Panc1 (cell line): ENCODE measurements at regions not wholly inside any gene's neighbourhood (a gene's known extent, or its start where the extent isn't known, plus 50 kb on each side); places are given as distances from the start of the nearest gene placed in this dataset.

ENCODE experiments used
- POLR2AphosphoS5 ChIP-seq: IDR thresholded peaks from 2 replicates; pipeline ENCODE4 v1.6.1; 2012; ENCODE audit warnings: mild to moderate bottlenecking, low read depth, low read length, moderate library complexity
- SIN3A ChIP-seq: IDR thresholded peaks from 2 replicates; pipeline ENCODE4 v1.6.1; 2012; ENCODE audit warnings: low read depth, mild to moderate bottlenecking, low read length, moderate library complexity, borderline replicate concordance; ENCODE audit not compliant: insufficient read depth
- TF ChIP-seq, protein P1 (sequence below): fragments of 450-650 bp; IDR thresholded peaks from 2 replicates; pipeline ENCODE4 v1.5.1; 2017; ENCODE audit warnings: mild to moderate bottlenecking
- TF ChIP-seq, protein P2 (sequence below), 2 experiments: IDR thresholded peaks; 2 replicates each; pipeline ENCODE4 v1.6.1; 2011 to 2012; ENCODE audit warnings: low read depth in 2 of 2, control low read depth in 1 of 2, low read length in 1 of 2, mild to moderate bottlenecking in 1 of 2, moderate library complexity in 1 of 2; ENCODE audit not compliant: insufficient read depth in 1 of 2

DNA sequence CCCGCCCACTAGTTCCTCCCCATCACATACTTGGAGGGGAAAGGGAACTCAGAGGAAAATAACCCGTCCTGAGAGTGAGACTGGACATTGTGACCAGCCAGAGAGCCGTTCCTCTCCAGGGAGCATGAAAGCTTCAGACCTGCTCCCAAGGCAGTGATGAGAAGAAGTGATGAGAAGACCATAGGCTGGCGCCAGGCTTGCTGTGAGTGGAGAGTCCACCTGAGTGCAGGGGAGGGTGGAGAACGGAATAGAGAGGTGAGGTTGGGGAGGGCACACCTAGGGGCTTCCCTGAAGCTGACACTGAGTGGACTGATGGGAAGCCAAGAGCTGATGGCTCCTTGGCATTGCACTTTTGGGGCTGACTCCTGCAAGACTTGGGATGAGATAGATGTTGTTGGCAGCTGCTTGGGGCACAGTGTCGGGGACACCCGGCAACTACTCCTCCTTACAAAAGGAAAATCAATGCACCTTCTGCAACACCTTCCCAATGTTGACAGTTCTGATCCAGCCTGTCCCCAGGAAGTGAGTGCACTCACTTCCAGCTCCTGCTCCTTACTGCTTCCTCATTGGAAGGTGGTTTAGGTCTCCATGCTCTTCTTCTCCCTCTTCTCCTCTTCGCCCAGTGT, 79.4 kb downstream of the EMX2 start:
- TF ChIP-seq, protein P1, sequence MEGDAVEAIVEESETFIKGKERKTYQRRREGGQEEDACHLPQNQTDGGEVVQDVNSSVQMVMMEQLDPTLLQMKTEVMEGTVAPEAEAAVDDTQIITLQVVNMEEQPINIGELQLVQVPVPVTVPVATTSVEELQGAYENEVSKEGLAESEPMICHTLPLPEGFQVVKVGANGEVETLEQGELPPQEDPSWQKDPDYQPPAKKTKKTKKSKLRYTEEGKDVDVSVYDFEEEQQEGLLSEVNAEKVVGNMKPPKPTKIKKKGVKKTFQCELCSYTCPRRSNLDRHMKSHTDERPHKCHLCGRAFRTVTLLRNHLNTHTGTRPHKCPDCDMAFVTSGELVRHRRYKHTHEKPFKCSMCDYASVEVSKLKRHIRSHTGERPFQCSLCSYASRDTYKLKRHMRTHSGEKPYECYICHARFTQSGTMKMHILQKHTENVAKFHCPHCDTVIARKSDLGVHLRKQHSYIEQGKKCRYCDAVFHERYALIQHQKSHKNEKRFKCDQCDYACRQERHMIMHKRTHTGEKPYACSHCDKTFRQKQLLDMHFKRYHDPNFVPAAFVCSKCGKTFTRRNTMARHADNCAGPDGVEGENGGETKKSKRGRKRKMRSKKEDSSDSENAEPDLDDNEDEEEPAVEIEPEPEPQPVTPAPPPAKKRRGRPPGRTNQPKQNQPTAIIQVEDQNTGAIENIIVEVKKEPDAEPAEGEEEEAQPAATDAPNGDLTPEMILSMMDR, result no peak
- TF ChIP-seq POLR2AphosphoS5 (no peak), SIN3A (no peak)
- TF ChIP-seq, protein P2, sequence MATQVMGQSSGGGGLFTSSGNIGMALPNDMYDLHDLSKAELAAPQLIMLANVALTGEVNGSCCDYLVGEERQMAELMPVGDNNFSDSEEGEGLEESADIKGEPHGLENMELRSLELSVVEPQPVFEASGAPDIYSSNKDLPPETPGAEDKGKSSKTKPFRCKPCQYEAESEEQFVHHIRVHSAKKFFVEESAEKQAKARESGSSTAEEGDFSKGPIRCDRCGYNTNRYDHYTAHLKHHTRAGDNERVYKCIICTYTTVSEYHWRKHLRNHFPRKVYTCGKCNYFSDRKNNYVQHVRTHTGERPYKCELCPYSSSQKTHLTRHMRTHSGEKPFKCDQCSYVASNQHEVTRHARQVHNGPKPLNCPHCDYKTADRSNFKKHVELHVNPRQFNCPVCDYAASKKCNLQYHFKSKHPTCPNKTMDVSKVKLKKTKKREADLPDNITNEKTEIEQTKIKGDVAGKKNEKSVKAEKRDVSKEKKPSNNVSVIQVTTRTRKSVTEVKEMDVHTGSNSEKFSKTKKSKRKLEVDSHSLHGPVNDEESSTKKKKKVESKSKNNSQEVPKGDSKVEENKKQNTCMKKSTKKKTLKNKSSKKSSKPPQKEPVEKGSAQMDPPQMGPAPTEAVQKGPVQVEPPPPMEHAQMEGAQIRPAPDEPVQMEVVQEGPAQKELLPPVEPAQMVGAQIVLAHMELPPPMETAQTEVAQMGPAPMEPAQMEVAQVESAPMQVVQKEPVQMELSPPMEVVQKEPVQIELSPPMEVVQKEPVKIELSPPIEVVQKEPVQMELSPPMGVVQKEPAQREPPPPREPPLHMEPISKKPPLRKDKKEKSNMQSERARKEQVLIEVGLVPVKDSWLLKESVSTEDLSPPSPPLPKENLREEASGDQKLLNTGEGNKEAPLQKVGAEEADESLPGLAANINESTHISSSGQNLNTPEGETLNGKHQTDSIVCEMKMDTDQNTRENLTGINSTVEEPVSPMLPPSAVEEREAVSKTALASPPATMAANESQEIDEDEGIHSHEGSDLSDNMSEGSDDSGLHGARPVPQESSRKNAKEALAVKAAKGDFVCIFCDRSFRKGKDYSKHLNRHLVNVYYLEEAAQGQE (IDR thresholded peaks at IDR 0.05; ENCODE audit: insufficient read depth in 1 of 2, low read depth in 2 of 2, low read length in 1 of 2), result no peak
